ENCODE measurements at regions not wholly inside any gene's neighbourhood (a gene's known extent, or its start where the extent isn't known, plus 50 kb on each side); places are given as distances from the start of the nearest gene placed in this dataset.

GRCh38 chr9:131809941-131810344, 70.1 kb upstream of the RAPGEF1 start:
- no peak for DNase-seq (ENCODE audit: low spot score)

DNA sequence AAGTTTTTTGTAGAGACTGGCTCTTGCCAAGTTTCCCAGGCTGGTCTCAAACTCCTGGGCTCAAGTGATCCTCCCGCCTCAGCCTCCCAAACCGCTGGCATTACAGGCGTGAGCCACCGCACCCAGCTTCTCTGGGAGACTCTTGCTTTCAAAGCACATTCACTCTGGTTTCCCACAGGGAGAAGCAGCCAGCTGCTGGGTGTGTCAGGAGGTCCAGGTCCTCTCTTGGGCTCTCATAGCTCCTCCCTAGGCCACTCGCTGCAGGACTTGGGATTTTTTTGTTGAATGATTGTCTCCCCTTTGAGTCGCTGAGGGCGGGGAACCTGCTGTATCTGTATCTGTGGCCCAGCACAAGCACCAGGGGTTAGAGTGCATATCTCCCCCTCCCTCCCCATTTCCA, 68.4 kb upstream of the RAPGEF1 start:
- no peak for DNase-seq (ENCODE audit: low spot score)

DNA sequence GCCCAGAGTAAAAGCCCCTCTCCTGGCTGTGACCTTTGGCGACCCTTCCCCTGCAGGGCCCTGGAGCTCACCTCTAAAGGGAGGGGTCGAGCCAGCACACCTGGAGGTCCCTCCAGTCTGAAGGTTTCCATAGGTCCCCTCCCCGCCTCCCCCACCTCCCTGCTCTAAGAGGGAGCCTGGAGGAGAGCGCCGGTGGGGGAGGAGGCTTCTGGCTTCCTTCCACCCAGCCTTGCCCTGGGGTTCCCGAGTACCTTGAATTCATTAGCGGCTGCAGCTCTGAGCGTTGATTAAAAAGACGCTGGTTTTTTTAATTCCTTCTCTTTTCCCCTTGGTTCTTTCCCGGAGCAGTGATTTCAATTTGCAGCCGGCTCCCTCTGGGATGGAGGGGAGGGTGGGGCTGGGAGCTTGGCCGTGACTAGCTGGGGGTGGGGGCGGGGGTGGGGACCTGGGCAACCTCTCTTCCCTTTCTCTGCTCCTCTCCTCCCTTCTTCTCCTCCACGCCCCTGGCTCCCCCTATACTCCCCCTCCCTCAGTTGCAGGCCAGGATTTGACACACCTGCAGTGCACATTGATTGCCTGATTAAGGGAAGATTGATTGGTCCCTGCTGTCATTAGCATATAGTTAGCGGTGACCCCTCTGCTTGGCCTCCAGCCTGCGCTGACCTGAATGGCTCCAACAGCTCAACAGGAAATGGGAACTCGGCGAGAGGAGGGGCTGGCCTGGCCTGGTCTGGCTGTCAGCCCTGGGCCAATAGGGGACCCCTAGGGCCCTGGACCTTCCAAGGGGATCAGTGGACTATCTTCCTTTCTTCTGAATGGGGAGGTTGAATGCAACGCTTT, 67.5 kb upstream of the RAPGEF1 start:
- DNase-seq (ENCODE audit: low spot score) = no peak

GRCh38 chr9:131805803-131806202, 65.9 kb upstream of the RAPGEF1 start:
- no peak for DNase-seq (ENCODE audit: low spot score)

DNA sequence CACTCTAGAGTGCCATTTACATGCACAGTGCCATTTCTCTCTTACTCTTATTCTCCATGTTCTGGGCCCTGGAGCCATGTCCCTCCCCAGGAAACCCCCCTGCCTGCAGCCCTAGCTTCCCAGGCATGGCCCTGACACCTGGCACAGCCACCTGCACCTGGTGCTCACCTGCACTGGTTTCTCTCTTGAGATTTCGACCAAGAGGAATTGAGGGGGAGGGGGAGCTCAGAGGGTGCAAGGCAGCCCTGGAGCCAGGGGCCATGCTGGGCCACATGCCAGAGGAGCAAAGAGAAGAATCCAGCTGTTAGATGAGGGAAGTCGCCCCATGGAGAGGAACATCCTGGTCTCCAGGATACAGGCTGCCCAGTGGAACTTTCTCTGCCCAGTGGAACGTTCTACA, 65.0 kb upstream of the RAPGEF1 start:
- no peak for DNase-seq (ENCODE audit: low spot score)

DNA sequence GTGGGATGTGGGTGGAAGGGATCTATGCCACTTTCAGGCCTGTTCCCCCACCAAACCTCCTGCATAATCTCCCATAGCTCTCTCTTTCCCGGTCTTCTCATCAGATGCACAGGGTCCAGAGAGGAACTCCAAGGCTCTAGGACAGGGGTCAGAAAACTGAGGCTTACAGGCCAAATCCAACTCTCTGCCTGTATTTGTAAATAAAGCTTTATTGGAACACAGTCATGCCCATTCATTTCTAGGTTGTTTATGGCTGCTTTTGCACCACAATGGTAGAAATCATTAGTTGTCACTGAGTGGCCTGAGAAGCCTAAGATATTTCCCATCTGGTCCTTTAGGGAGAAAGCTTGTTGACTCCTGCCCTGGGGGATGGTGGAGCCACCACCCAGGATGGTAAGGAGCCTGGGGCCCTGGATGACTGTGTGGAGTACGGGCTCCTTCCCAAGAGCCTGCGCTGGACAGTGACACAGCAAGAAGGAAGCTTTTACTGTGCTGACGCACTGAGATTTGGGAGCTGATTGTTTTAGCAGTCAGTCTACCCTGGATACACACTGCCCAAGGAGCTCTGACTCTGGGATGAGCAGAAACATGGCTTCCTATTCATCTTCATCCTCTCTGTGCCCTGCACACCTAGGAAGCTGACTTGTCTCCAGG, 64.0 kb upstream of the RAPGEF1 start:
- DNase-seq (ENCODE audit: low spot score) = no peak

DNA sequence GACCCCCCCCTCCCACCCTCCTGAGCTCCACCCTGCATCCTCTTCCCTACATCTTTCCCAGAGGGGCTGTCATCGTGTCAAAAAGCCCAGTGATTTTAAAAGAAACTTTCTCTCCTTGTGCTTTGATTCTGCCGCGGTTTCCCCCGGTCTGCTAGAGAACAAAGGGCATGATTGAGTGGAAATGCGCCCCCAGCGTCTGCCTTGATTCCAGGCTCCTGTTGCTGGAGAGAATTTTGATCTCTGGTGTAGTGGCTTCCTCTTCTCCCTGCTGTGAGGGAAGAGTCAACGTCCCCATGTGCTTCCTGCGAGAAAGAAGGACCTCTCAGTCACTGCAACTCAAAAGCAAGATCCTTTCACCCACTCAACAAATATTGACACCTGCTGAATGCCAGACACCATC, 61.9 kb upstream of the RAPGEF1 start:
- DNase-seq (ENCODE audit: low spot score) = no peak

DNA sequence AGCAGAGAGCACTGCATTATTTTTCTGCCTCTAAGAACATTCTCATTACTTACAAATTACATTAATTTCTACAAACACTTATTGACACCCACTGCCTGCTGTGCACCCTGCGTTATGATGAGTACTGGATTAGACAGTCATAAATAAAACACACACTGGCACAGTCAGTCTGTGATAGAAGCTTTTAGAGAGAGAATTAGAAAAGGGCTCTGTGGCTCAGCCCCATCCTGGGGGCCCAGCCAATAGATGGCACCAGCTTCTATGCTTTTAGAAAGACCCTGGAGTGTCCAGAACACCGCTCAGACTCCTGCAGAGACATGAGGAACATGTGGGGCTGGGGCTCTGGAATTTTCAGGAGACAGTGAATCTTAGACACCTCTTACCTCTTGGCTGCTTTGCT, 61.0 kb upstream of the RAPGEF1 start:
- DNase-seq (ENCODE audit: low spot score) = no peak

GRCh38 chr9:131800366-131800765, 60.5 kb upstream of the RAPGEF1 start:
- no peak for DNase-seq (ENCODE audit: low spot score)

DNA sequence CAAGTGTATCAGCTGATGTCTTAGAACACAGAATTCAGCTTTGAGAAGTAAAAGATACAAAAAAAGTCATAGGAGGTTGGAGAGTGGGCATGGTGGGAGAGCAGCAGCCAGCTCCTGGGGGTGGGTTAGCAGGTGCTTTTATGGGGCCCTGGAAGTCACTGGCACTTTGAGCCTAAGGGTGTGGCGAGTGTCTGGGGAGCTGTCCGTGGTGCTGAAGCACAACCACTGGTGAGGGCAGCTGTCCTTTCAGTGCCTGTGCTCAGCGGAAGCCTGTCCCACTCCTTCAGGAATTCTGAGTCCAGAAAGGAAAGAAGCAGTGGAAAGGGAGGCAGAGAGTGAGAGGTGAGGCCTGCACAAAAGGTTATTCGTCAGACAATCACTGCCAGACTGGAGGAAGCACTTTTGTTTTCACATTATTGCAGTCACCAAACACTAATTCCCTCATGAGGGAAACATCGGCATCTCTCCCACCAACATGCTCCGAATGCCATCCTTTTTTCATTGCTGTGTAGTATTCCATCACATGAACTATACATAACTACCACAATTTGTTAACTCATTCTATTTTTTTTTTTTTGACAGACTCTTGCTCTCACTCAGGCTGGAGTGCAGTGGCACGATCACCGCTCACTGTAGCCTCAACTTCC, 59.4 kb upstream of the RAPGEF1 start:
- DNase-seq (ENCODE audit: low spot score) = peak; percentile 31

DNA sequence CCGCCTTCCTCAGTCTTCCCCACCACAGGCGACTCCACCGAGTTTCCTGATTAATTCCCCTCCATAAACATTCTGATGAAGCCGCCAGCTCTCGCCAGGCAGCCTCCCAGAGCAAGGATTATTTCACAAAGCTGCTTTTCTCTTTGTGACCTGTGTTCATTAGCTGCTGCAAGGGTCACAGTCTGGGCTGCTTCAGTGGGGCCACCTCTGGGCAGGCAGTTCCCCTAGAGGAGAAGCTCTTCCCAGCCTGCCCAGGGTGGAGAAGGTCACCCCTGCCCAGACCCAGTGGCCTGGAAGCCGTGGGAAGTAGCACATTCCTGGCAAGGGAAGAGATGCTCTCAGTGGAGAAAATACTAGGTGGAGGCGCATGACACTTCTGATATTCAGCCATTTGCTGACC, 58.4 kb upstream of the RAPGEF1 start:
- DNase-seq (ENCODE audit: low spot score) = no peak

DNA sequence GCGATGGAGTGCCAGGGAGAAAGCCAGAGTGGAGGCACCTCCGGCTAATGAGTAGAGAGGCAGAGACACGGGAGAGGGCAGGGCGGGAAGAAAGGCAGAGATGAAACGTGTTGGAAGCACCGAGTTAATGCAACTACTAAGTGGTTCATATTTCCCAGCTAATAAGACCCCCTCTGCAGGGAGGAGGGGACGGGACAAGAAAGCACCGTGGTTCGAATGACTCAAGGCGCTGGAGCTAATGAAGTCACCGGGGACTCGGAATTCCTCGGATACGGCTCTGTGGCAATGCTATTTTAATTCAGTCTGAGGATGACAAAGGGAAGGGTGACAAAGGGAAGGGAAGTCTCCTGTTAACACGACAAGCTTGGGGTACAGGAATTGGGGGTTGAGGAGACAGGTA, 54.5 kb upstream of the RAPGEF1 start:
- DNase-seq (ENCODE audit: low spot score) = no peak

- DNase-seq (ENCODE audit: low spot score) = no peak
Measured at GRCh38 chr9:131791542-131792254, 51.8 kb upstream of the RAPGEF1 start.

All from activated CD4-positive, alpha-beta T cell treated with anti-CD3 and anti-CD28 coated beads, Interleukin-2, Interleukin-4, amounts not matched to agents 100 ng/mL and 50 ng/mL, durations not matched to agents 16 hours and 8 hours (primary cell).